ENCODE measurements at regions not wholly inside any gene's neighbourhood (a gene's known extent, or its start where the extent isn't known, plus 50 kb on each side); places are given as distances from the start of the nearest gene placed in this dataset.
A peak's percentile ranks its signal among the peaks of the same experiment; 100 is the strongest.

- Histone ChIP-seq H3K36me3 (ENCODE audit: control insufficient read depth, insufficient read depth, low read length, severe bottlenecking) (no peaks in the 10 kb centered on the region), H3K4me1 (ENCODE audit: control insufficient read depth, insufficient read depth, low read length) (no peaks in the 10 kb centered on the region), H3K9ac (ENCODE audit: low read length) (no peak overlapping the region)
These were observed 362.6 kb downstream of the GASK1B start for GRCh38 chr4:157810137-157810774.

GRCh38 chr4:157808796-157809383, 363.9 kb downstream of the GASK1B start:
- Histone ChIP-seq H3K4me1 (ENCODE audit: control insufficient read depth, insufficient read depth, low read length) (no peaks in the 10 kb centered on the region), H3K27me3 (replicated peaks; ENCODE audit: control insufficient read depth, insufficient read depth, low read length) (no peaks in the 10 kb centered on the region), H3K4me3 (ENCODE audit: low read length) (no peak overlapping the region), H3K9ac (ENCODE audit: low read length) (no peak overlapping the region), H3K36me3 (ENCODE audit: control insufficient read depth, insufficient read depth, low read length, severe bottlenecking) (no peaks in the 10 kb centered on the region), H3K9me3 (ENCODE audit: control insufficient read depth, low read length) (peaks cover 3% of the 10 kb centered on the region)
- DNase-seq (ENCODE audit: low read depth) = no peak

More at GRCh38 chr4:157810137-157810774, 362.6 kb downstream of the GASK1B start:
- H3K9me3 ChIP-seq (ENCODE audit: control insufficient read depth, low read length) = peaks cover 3% of the 10 kb centered on the region
- H3K4me3 ChIP-seq (ENCODE audit: low read length) = no peak overlapping the region
- no peak for DNase-seq (ENCODE audit: low read depth)
- H3K27me3 ChIP-seq (replicated peaks; ENCODE audit: control insufficient read depth, insufficient read depth, low read length) = no peaks in the 10 kb centered on the region

- H3K27me3 ChIP-seq (replicated peaks; ENCODE audit: control insufficient read depth, insufficient read depth, low read length) = no peaks in the 10 kb centered on the region
- H3K4me3 ChIP-seq (ENCODE audit: low read length) = no peak overlapping the region
- H3K9me3 ChIP-seq (ENCODE audit: control insufficient read depth, low read length) = no peaks in the 10 kb centered on the region
- H3K4me1 ChIP-seq (ENCODE audit: control insufficient read depth, insufficient read depth, low read length) = no peaks in the 10 kb centered on the region
- no peaks in the 10 kb centered on the region for H3K36me3 ChIP-seq (ENCODE audit: control insufficient read depth, insufficient read depth, low read length, severe bottlenecking)
- no peak overlapping the region for H3K9ac ChIP-seq (ENCODE audit: low read length)
- peak; percentile 25 for DNase-seq (ENCODE audit: low read depth)
These were observed 366.6 kb downstream of the GASK1B start for GRCh38 chr4:157806184-157806583.

- no peaks in the 10 kb centered on the region for H3K27me3 ChIP-seq (replicated peaks; ENCODE audit: control insufficient read depth, insufficient read depth, low read length)
- H3K4me3 ChIP-seq (ENCODE audit: low read length) = no peak overlapping the region
- no peak overlapping the region for H3K9ac ChIP-seq (ENCODE audit: low read length)
- H3K36me3 ChIP-seq (ENCODE audit: control insufficient read depth, insufficient read depth, low read length, severe bottlenecking) = no peaks in the 10 kb centered on the region
- DNase-seq (ENCODE audit: low read depth) = peak; percentile 20
- H3K9me3 ChIP-seq (ENCODE audit: control insufficient read depth, low read length) = no peaks in the 10 kb centered on the region
- no peaks in the 10 kb centered on the region for H3K4me1 ChIP-seq (ENCODE audit: control insufficient read depth, insufficient read depth, low read length)
These were observed 367.8 kb downstream of the GASK1B start for GRCh38 chr4:157804986-157805385.

GRCh38 chr4:157803845-157804521, 368.8 kb downstream of the GASK1B start:
- no peak for DNase-seq (ENCODE audit: low read depth)
- no peak overlapping the region for H3K4me3 ChIP-seq (ENCODE audit: low read length)
- no peaks in the 10 kb centered on the region for H3K4me1 ChIP-seq (ENCODE audit: control insufficient read depth, insufficient read depth, low read length)
- H3K9ac ChIP-seq (ENCODE audit: low read length) = no peak overlapping the region
- no peaks in the 10 kb centered on the region for H3K9me3 ChIP-seq (ENCODE audit: control insufficient read depth, low read length)
- no peaks in the 10 kb centered on the region for H3K36me3 ChIP-seq (ENCODE audit: control insufficient read depth, insufficient read depth, low read length, severe bottlenecking)
- H3K27me3 ChIP-seq (replicated peaks; ENCODE audit: control insufficient read depth, insufficient read depth, low read length) = no peaks in the 10 kb centered on the region

- Histone ChIP-seq H3K9ac (ENCODE audit: low read length) (no peak overlapping the region), H3K4me3 (ENCODE audit: low read length) (no peak overlapping the region), H3K27me3 (replicated peaks; ENCODE audit: control insufficient read depth, insufficient read depth, low read length) (no peaks in the 10 kb centered on the region), H3K9me3 (ENCODE audit: control insufficient read depth, low read length) (peaks cover under 1% of the 10 kb centered on the region), H3K4me1 (ENCODE audit: control insufficient read depth, insufficient read depth, low read length) (no peaks in the 10 kb centered on the region), H3K36me3 (ENCODE audit: control insufficient read depth, insufficient read depth, low read length, severe bottlenecking) (no peaks in the 10 kb centered on the region)
- DNase-seq (ENCODE audit: low read depth) = no peak
These were observed 369.4 kb downstream of the GASK1B start for GRCh38 chr4:157803421-157803820.

- no peak for DNase-seq (ENCODE audit: low read depth)
- Histone ChIP-seq H3K9me3 (ENCODE audit: control insufficient read depth, low read length) (peaks cover 3% of the 10 kb centered on the region), H3K4me1 (ENCODE audit: control insufficient read depth, insufficient read depth, low read length) (no peaks in the 10 kb centered on the region), H3K9ac (ENCODE audit: low read length) (no peak overlapping the region), H3K4me3 (ENCODE audit: low read length) (no peak overlapping the region), H3K36me3 (ENCODE audit: control insufficient read depth, insufficient read depth, low read length, severe bottlenecking) (no peaks in the 10 kb centered on the region), H3K27me3 (replicated peaks; ENCODE audit: control insufficient read depth, insufficient read depth, low read length) (no peaks in the 10 kb centered on the region)
These were observed 377.3 kb downstream of the GASK1B start for GRCh38 chr4:157795495-157795894.

GRCh38 chr4:157792716-157793115, 380.1 kb downstream of the GASK1B start:
- H3K27me3 ChIP-seq (replicated peaks; ENCODE audit: control insufficient read depth, insufficient read depth, low read length) = no peaks in the 10 kb centered on the region
- H3K36me3 ChIP-seq (ENCODE audit: control insufficient read depth, insufficient read depth, low read length, severe bottlenecking) = no peaks in the 10 kb centered on the region
- H3K9ac ChIP-seq (ENCODE audit: low read length) = no peak overlapping the region
- H3K4me1 ChIP-seq (ENCODE audit: control insufficient read depth, insufficient read depth, low read length) = no peaks in the 10 kb centered on the region
- DNase-seq (ENCODE audit: low read depth) = peak; percentile 11
- no peak overlapping the region for H3K4me3 ChIP-seq (ENCODE audit: low read length)
- no peaks in the 10 kb centered on the region for H3K9me3 ChIP-seq (ENCODE audit: control insufficient read depth, low read length)

GRCh38 chr4:157791236-157791635, 381.6 kb downstream of the GASK1B start:
- Histone ChIP-seq H3K4me1 (ENCODE audit: control insufficient read depth, insufficient read depth, low read length) (no peaks in the 10 kb centered on the region), H3K36me3 (ENCODE audit: control insufficient read depth, insufficient read depth, low read length, severe bottlenecking) (no peaks in the 10 kb centered on the region), H3K4me3 (ENCODE audit: low read length) (no peak overlapping the region), H3K9me3 (ENCODE audit: control insufficient read depth, low read length) (no peaks in the 10 kb centered on the region), H3K27me3 (replicated peaks; ENCODE audit: control insufficient read depth, insufficient read depth, low read length) (no peaks in the 10 kb centered on the region), H3K9ac (ENCODE audit: low read length) (no peak overlapping the region)
- DNase-seq (ENCODE audit: low read depth) = no peak

- H3K36me3 ChIP-seq (ENCODE audit: control insufficient read depth, insufficient read depth, low read length, severe bottlenecking) = no peaks in the 10 kb centered on the region
These were observed 385.2 kb downstream of the GASK1B start for GRCh38 chr4:157787618-157788017.

GRCh38 chr4:157781361-157781760, 391.5 kb downstream of the GASK1B start:
- no peaks in the 10 kb centered on the region for H3K27me3 ChIP-seq (replicated peaks; ENCODE audit: control insufficient read depth, insufficient read depth, low read length)
- no peak for DNase-seq (ENCODE audit: low read depth)
- H3K9ac ChIP-seq (ENCODE audit: low read length) = no peak overlapping the region
- no peaks in the 10 kb centered on the region for H3K9me3 ChIP-seq (ENCODE audit: control insufficient read depth, low read length)
- H3K4me1 ChIP-seq (ENCODE audit: control insufficient read depth, insufficient read depth, low read length) = no peaks in the 10 kb centered on the region
- H3K36me3 ChIP-seq (ENCODE audit: control insufficient read depth, insufficient read depth, low read length, severe bottlenecking) = no peaks in the 10 kb centered on the region
- H3K4me3 ChIP-seq (ENCODE audit: low read length) = no peak overlapping the region

More at GRCh38 chr4:157787618-157788017, 385.2 kb downstream of the GASK1B start:
- H3K4me3 ChIP-seq (ENCODE audit: low read length) = no peak overlapping the region
- H3K9me3 ChIP-seq (ENCODE audit: control insufficient read depth, low read length) = no peaks in the 10 kb centered on the region
- no peaks in the 10 kb centered on the region for H3K27me3 ChIP-seq (replicated peaks; ENCODE audit: control insufficient read depth, insufficient read depth, low read length)
- no peak overlapping the region for H3K9ac ChIP-seq (ENCODE audit: low read length)
- no peaks in the 10 kb centered on the region for H3K4me1 ChIP-seq (ENCODE audit: control insufficient read depth, insufficient read depth, low read length)
- no peak for DNase-seq (ENCODE audit: low read depth)
